ENCODE measurements at regions not wholly inside any gene's neighbourhood (a gene's known extent, or its start where the extent isn't known, plus 50 kb on each side); places are given as distances from the start of the nearest gene placed in this dataset.

GRCh38 chr10:128661404-128662197, 535.4 kb upstream of the MKI67 start:
- no peak for DNase-seq

DNA sequence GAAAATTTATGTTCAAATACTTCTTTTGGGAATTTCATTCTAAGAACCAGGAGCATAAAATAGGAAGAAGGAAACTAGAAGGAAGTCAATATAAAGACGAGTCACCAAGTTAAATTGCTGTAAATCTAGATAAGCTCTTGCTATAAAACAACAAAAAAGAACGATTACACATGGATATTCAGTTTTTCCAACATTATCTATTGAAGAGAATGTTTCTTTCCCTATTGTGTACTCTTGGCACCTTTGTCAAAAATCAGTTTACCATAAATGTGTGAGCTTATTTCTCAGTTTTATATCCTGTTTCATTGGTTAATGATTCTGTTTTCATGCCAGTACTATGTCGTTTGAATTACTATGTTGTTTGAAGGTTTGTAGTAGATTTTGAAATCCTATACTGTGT, 536.3 kb upstream of the MKI67 start:
- no peak for DNase-seq

DNA sequence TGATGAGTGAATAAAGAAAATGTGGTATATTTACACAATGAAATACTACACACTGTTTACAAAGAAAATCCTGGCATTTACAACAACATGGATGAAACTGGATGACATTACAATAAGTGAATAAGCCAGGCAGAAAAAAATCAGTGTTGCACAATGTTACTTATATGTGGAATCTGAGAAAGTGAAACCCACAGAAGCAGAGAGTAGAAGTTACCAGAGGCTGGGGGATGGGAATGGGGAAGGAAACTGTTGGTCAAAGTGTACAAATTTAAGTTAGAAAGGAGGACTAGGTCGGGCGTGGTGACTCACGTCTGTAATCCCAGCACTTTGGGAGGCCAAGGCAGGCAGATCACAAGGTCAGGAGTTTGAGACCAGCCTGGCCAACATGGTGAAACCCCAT, 538.5 kb upstream of the MKI67 start:
- no peak for DNase-seq

DNA sequence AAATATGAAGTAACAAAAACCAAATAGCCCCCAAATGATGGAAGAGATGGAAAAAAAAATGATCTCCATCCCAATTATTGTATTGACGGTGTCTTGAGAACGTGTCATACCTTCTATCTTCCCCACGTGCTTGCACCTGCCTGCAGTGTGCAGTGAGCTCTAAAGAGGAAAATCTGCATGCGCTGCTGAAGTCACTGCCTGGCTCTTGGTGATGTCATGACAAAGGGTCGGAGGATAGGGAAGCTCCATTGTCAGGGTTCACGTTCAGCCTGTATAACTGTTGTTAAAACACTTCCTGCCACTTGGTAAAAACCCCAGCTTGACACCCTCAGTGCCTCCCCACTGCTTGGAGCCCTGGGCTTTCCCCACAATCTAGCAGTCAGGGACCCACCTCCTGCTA, 549.2 kb upstream of the MKI67 start:
- DNase-seq: no peak

DNA sequence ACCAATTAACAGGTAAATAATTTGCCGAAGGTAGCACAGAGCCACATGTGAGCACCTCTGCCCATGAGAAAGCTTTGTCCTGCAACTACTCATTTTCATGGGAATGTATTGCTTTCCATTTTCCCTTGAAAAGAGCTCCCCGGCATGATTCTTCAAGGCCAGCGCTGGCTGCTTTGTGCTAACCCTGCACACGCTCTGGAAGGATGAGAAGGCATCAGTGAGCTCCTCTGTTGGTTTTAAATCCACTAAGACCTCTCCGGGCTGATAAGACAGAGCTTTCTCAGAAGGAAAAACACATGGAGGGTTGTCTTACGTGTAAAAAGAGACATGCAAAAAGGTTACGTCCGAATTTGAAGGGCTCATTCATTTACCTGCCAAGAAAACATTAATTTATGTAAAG, 553.9 kb upstream of the MKI67 start:
- no peak for DNase-seq

- no peak for DNase-seq
These were observed 558.0 kb upstream of the MKI67 start for GRCh38 chr10:128684215-128684614.

- no peak for DNase-seq
These were observed 560.5 kb upstream of the MKI67 start for GRCh38 chr10:128686630-128687278.

GRCh38 chr10:128687408-128687807, 561.2 kb upstream of the MKI67 start:
- DNase-seq: no peak

DNA sequence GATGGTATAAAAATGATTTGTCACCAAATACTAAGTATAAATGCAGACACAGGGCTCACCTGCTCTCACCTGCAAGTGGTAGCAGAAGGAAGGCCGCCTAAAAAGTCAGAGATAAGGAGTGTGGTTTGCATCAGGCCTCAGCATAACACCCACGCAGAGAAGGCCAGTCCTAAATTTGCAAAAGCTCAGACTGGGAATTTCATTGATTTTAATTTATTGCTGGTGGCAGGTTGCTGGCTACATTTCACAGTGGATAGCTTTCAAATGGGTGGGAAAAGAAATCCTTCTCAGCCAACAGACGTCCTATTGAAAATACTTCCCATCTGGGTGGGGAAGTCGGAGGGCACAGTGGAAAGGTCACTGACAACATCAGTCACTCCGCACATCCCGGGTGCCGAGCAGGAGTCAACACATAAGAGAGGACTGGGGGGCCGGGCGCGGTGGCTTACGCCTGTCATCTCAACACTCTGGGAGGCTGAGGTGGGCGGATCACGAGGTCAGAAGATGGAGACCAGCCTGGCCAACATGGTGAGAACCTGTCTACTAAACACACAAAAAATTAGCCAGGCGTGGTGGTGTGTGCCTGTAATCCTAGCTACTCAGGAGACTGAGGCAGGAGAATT, 561.8 kb upstream of the MKI67 start:
- DNase-seq: no peak

- DNase-seq: no peak
These were observed 563.4 kb upstream of the MKI67 start for GRCh38 chr10:128689667-128690066.

GRCh38 chr10:128693493-128694131, 567.4 kb upstream of the MKI67 start:
- DNase-seq: no peak

DNA sequence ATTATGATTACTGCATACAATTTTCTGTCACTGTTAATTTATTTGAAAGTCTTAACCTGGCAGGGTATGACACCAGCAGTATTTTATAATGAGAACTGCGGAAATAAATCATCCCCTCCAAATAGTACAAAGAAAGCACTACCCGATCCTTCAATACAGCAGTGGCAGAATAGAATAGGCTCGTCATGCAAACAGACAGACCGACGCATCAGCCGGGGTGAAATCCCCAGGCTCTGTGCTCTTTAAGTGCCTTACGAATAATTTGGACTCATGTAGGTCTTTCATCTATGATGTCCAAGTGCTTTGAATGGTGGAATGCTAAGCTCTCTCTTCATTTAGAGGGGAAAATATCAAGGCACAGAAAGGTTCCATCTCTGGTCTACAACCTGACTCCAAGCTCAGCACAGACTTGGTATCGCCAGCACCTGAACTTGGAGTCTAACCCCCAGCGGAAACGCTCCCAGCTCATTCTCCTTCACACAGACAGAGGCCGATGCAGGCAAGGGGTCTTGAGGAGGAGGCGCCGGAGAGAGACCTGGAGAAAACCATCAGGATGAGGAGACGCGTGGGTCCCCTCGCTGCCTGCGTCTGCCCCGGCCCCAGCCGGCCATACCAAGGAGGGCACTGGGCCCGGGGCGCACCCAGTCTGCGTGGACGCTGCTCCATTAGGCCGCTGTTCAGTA, 568.1 kb upstream of the MKI67 start:
- no peak for DNase-seq

DNA sequence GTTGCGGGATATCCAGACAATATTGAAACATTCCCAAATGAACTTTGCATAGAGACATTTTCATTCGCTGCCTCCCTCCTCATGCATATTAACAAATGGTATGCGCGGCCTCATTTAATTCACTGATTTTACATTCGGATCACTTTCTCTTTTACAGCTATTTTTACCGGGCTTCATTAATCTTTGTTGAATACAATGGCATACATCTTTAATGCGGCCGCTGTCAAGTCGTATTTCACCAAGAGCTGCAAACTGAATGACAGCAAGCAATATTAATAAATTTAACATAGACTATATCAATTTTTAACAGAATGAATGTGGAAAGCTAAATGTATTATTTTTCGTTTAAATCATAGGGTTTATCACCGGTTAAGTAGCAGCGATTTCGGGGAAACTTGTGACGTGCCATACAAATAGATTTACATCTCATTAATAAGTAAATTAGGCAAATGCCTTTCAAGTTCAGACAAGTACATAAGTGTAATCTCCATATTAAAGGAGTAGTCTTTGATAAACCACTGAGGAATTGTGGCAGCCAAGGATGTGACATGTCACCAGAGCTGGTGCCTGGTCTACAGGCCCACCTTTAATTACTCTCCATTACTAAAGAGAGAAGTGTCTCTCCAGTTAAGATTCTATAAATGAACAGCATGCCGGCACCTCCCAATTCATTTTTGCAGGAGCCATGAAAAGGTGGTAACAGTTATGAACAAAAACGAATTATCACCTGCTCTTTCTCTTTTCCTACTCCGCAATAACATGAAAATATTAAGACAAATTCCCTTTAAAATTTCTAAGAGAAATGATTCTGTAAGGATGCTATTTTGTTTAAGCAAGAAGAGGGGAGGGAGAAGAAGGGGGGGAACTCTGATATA, 568.9 kb upstream of the MKI67 start:
- DNase-seq: no peak

- no peak for DNase-seq
These were observed 569.7 kb upstream of the MKI67 start for GRCh38 chr10:128695931-128696330.

GRCh38 chr10:128697437-128697836, 571.2 kb upstream of the MKI67 start:
- no peak for DNase-seq

- DNase-seq: no peak
These were observed 575.2 kb upstream of the MKI67 start for GRCh38 chr10:128701381-128701780.

DNA sequence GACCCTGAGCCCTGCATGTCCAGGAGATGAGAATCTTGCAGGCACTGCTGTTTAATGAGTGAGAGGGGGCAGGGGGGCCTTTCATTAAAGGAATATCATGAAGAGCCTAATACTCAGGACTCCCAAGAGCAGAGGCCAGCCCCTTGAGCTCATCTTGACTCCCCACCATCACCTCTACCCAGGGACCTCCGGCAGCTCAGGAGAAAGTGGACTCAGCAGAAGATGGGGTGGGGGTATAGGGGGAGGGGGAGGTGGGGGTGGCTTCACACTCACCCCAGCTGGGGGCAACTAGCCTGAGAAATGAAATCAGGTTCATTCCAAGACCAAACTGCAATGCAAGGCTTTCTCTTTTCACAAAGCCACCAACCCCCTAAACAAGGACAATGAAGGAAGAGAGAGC, 575.6 kb upstream of the MKI67 start:
- DNase-seq: no peak

DNA sequence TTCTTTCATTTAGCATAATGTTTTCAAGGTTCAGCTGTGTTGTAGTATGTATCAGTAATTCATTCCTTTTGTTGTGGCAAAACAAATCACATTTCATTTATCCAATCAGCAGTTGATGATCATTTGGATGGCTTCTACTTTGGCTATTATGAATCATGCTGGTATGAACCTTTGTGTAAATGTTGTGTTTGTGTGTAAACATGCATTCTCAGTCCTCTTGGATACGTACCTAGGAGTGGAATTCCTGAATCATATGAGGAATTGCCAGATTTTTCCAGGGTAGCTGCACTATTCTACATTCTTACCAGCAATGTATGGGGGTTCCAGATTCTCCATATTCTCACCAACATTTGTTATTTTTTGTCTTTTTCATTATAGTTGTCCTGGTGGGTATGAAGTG, 578.5 kb upstream of the MKI67 start:
- DNase-seq: no peak

DNA sequence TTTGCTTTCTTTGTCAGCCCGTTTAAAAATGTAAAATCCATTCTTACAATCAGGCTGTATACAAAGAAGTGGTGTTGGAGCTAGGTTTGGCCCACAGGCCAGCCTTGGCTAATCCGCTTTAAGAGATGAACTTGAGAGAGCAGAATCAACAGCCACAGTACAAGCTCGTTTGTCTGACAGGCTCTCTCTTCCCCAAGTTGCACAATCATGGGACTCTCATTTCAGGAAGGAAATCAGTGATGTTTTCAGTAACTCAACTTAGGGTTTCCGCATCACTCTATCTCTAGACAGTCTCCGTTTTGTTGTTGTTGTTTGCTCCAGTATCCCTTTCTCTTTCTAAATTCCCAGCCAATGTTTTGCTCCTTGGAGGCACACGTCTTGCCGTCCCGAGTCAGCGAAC, 582.0 kb upstream of the MKI67 start:
- DNase-seq: no peak

- DNase-seq: no peak
These were observed 583.5 kb upstream of the MKI67 start for GRCh38 chr10:128709686-128710085.
